Liver (tissue), 8 donors: ENCODE measurements at regions not wholly inside any gene's neighbourhood (a gene's known extent, or its start where the extent isn't known, plus 50 kb on each side); places are given as distances from the start of the nearest gene placed in this dataset.

ENCODE experiments used
- DNase-seq: peaks from one replicate; pipeline ENCODE4 v3.0.0-alpha.2; 2017; ENCODE audit warnings: low spot score
- H3K27ac ChIP-seq, 2 donors: one replicate each; pipeline ENCODE4 v1.7.0; 2013; ENCODE audit warnings: inconsistent platforms in 2 of 2, low read length in 2 of 2, control low read depth in 1 of 2, low read depth in 1 of 2, mild to moderate bottlenecking in 1 of 2
- H3K27me3 ChIP-seq, 4 donors: one replicate each; pipeline versions ENCODE4 v1.6.1 to v1.7.0; 2013; ENCODE audit warnings: low read length in 3 of 4, inconsistent platforms in 1 of 4, mild to moderate bottlenecking in 1 of 4, moderate library complexity in 1 of 4; ENCODE audit not compliant: control insufficient read depth in 4 of 4, insufficient read depth in 4 of 4
- H3K36me3 ChIP-seq, 4 donors: one replicate each; pipeline versions ENCODE4 v1.6.1 to v1.7.0; 2013; ENCODE audit warnings: low read length in 3 of 4, mild to moderate bottlenecking in 3 of 4, low read depth in 1 of 4, moderate library complexity in 1 of 4; ENCODE audit not compliant: control insufficient read depth in 4 of 4, insufficient read depth in 3 of 4
- H3K4me1 ChIP-seq, 4 donors: one replicate each; pipeline versions ENCODE4 v1.6.1 to v1.7.0; 2013; ENCODE audit warnings: low read length in 3 of 4, mild to moderate bottlenecking in 3 of 4, moderate library complexity in 1 of 4; ENCODE audit not compliant: control insufficient read depth in 4 of 4, insufficient read depth in 4 of 4
- H3K4me3 ChIP-seq, 3 donors: one replicate each; pipeline versions ENCODE4 v1.6.1 to v1.7.0; 2013; ENCODE audit warnings: low read length in 3 of 3, control low read depth in 1 of 3, low read depth in 1 of 3, mild to moderate bottlenecking in 1 of 3
- H3K9ac ChIP-seq, 2 donors: one replicate each; pipeline ENCODE4 v1.7.0; 2013; ENCODE audit warnings: low read length in 2 of 2, mild to moderate bottlenecking in 2 of 2, moderate library complexity in 2 of 2, control low read depth in 1 of 2, low read depth in 1 of 2
- H3K9me3 ChIP-seq, 4 donors: one replicate each; pipeline versions ENCODE4 v1.6.1 to v1.7.0; 2013; ENCODE audit warnings: low read length in 3 of 4; ENCODE audit not compliant: control insufficient read depth in 4 of 4
- EGR1 ChIP-seq, 2 donors: IDR thresholded peaks; 2 replicates each; pipeline ENCODE4 v1.6.1; 2016 to 2018; ENCODE audit warnings: antibody characterized with exemption in 2 of 2, low read depth in 2 of 2
- FOXA1 ChIP-seq: IDR thresholded peaks from 2 replicates; pipeline ENCODE4 v1.6.1; 2016; ENCODE audit warnings: antibody characterized with exemption
- FOXA2 ChIP-seq: IDR thresholded peaks from 2 replicates; pipeline ENCODE4 v1.6.1; 2016; ENCODE audit warnings: antibody characterized with exemption
- GABPA ChIP-seq, 2 donors: IDR thresholded peaks in 1 of 2; conservative IDR thresholded peaks in 1 of 2; 2 replicates each; pipeline ENCODE4 v1.6.1; 2016; ENCODE audit warnings: antibody characterized with exemption in 2 of 2, mild to moderate bottlenecking in 1 of 2, moderate library complexity in 1 of 2
- HNF4A ChIP-seq, 2 donors: conservative IDR thresholded peaks; 2 replicates each; pipeline ENCODE4 v1.6.1; 2016; ENCODE audit warnings: antibody characterized with exemption in 2 of 2, mild to moderate bottlenecking in 2 of 2
- HNF4G ChIP-seq: IDR thresholded peaks from 2 replicates; pipeline ENCODE4 v1.6.1; 2016; ENCODE audit warnings: antibody characterized with exemption
- JUND ChIP-seq, 2 donors: IDR thresholded peaks; 2 replicates each; pipeline ENCODE4 v1.6.1; 2016; ENCODE audit warnings: antibody characterized with exemption in 2 of 2
- NR2F2 ChIP-seq: IDR thresholded peaks from 2 replicates; pipeline ENCODE4 v1.6.1; 2016; ENCODE audit warnings: antibody characterized with exemption
- RAD21 ChIP-seq, 2 donors: IDR thresholded peaks; 2 replicates each; pipeline ENCODE4 v1.6.1; 2016; ENCODE audit warnings: antibody characterized with exemption in 2 of 2, mild to moderate bottlenecking in 2 of 2
- RXRA ChIP-seq, 2 donors: IDR thresholded peaks; 2 replicates each; pipeline ENCODE4 v1.6.1; 2017 to 2018; ENCODE audit warnings: antibody characterized with exemption in 2 of 2, mild to moderate bottlenecking in 1 of 2
- SP1 ChIP-seq: IDR thresholded peaks from 2 replicates; pipeline ENCODE4 v1.6.1; 2018; ENCODE audit warnings: antibody characterized with exemption, mild to moderate bottlenecking
- TAF1 ChIP-seq: conservative IDR thresholded peaks from 2 replicates; pipeline ENCODE4 v1.6.1; 2016; ENCODE audit warnings: antibody characterized with exemption, mild to moderate bottlenecking
- YY1 ChIP-seq: IDR thresholded peaks from 2 replicates; pipeline ENCODE4 v1.6.1; 2016; ENCODE audit warnings: antibody characterized with exemption, mild to moderate bottlenecking
- WGBS: extraction: QIAGEN DNeasy Blood & Tissue Kit; methylation state at CpG from one replicate; pipeline ENCODE4 v1.1.7; 2013; 5-methylcytosine and 5-hydroxymethylcytosine counted together
- TF ChIP-seq, protein P1 (sequence below): IDR thresholded peaks from 2 replicates; pipeline ENCODE4 v1.6.1; 2016; ENCODE audit warnings: antibody characterized with exemption, mild to moderate bottlenecking
- TF ChIP-seq, protein P2 (sequence below): IDR thresholded peaks from 2 replicates; pipeline ENCODE4 v1.6.1; 2016; ENCODE audit warnings: antibody characterized with exemption
- TF ChIP-seq, protein P3 (sequence below): IDR thresholded peaks from 2 replicates; pipeline ENCODE4 v1.6.1; 2016; ENCODE audit warnings: antibody characterized with exemption
- TF ChIP-seq, protein P4 (sequence below): fragments of 150-350 bp; IDR thresholded peaks from 2 replicates; pipeline ENCODE4 v1.5.1; 2017; ENCODE audit warnings: improper control_type of control experiment, low read depth, low read length; ENCODE audit not compliant: missing input control
- TF ChIP-seq, protein P5 (sequence below): IDR thresholded peaks from 2 replicates; pipeline ENCODE4 v1.6.1; 2016; ENCODE audit warnings: antibody characterized with exemption
- donor health status: healthy.
- donor health status: healthy.
- donor health status: healthy.
- donor health status: healthy.
- donor health status: healthy.

DNA sequence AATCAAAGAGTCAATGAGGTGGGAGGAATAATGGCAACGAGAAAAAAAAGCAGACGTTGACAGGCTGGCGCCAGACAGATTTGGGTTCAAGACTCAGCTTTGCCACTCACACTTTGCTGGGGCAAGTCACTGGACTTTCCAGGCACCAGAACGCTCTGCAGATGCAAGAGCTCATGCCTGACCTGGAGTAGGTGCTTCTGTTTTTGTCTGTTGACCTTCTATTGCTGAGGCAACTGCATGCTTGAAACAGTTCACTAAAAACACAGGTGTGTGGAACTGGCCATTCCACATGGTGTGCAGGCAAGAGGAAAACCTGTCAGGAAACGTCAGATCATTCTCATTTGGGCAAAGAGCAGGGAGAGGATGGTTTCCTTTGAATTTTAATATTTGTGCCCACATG lies 161.2 kb upstream of the SMIM23 start:
- Histone ChIP-seq H3K9ac (no peak overlapping the region), H3K9me3 (no peaks in the 10 kb centered on the region), H3K4me1 (no peaks in the 10 kb centered on the region), H3K27me3 (no peaks in the 10 kb centered on the region), H3K36me3 (no peaks in the 10 kb centered on the region), H3K4me3 (no peak overlapping the region), H3K27ac (no peak overlapping the region)
- 63% methylated on average over 5 of the region's 5 CpGs for WGBS
- TF ChIP-seq, protein P1, sequence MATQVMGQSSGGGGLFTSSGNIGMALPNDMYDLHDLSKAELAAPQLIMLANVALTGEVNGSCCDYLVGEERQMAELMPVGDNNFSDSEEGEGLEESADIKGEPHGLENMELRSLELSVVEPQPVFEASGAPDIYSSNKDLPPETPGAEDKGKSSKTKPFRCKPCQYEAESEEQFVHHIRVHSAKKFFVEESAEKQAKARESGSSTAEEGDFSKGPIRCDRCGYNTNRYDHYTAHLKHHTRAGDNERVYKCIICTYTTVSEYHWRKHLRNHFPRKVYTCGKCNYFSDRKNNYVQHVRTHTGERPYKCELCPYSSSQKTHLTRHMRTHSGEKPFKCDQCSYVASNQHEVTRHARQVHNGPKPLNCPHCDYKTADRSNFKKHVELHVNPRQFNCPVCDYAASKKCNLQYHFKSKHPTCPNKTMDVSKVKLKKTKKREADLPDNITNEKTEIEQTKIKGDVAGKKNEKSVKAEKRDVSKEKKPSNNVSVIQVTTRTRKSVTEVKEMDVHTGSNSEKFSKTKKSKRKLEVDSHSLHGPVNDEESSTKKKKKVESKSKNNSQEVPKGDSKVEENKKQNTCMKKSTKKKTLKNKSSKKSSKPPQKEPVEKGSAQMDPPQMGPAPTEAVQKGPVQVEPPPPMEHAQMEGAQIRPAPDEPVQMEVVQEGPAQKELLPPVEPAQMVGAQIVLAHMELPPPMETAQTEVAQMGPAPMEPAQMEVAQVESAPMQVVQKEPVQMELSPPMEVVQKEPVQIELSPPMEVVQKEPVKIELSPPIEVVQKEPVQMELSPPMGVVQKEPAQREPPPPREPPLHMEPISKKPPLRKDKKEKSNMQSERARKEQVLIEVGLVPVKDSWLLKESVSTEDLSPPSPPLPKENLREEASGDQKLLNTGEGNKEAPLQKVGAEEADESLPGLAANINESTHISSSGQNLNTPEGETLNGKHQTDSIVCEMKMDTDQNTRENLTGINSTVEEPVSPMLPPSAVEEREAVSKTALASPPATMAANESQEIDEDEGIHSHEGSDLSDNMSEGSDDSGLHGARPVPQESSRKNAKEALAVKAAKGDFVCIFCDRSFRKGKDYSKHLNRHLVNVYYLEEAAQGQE, result no peak
- TF ChIP-seq TAF1 (no peak), HNF4A (conservative IDR thresholded peaks at IDR 0.05) (no peak), GABPA (IDR thresholded peaks at IDR 0.05 in 1 of 2, conservative IDR thresholded peaks at IDR 0.05 in 1 of 2) (no peak), RAD21 (IDR thresholded peaks at IDR 0.05) (no peak), EGR1 (IDR thresholded peaks at IDR 0.05; ENCODE audit: low read depth in 2 of 2) (no peak), FOXA2 (no peak), NR2F2 (no peak), JUND (IDR thresholded peaks at IDR 0.05) (no peak), SP1 (no peak), YY1 (no peak), FOXA1 (no peak), RXRA (IDR thresholded peaks at IDR 0.05) (no peak), HNF4G (no peak)
- TF ChIP-seq, protein P2, sequence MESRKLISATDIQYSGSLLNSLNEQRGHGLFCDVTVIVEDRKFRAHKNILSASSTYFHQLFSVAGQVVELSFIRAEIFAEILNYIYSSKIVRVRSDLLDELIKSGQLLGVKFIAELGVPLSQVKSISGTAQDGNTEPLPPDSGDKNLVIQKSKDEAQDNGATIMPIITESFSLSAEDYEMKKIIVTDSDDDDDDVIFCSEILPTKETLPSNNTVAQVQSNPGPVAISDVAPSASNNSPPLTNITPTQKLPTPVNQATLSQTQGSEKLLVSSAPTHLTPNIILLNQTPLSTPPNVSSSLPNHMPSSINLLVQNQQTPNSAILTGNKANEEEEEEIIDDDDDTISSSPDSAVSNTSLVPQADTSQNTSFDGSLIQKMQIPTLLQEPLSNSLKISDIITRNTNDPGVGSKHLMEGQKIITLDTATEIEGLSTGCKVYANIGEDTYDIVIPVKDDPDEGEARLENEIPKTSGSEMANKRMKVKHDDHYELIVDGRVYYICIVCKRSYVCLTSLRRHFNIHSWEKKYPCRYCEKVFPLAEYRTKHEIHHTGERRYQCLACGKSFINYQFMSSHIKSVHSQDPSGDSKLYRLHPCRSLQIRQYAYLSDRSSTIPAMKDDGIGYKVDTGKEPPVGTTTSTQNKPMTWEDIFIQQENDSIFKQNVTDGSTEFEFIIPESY, result no peak
- TF ChIP-seq, protein P3, sequence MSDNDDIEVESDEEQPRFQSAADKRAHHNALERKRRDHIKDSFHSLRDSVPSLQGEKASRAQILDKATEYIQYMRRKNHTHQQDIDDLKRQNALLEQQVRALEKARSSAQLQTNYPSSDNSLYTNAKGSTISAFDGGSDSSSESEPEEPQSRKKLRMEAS, result no peak
- TF ChIP-seq, protein P4, sequence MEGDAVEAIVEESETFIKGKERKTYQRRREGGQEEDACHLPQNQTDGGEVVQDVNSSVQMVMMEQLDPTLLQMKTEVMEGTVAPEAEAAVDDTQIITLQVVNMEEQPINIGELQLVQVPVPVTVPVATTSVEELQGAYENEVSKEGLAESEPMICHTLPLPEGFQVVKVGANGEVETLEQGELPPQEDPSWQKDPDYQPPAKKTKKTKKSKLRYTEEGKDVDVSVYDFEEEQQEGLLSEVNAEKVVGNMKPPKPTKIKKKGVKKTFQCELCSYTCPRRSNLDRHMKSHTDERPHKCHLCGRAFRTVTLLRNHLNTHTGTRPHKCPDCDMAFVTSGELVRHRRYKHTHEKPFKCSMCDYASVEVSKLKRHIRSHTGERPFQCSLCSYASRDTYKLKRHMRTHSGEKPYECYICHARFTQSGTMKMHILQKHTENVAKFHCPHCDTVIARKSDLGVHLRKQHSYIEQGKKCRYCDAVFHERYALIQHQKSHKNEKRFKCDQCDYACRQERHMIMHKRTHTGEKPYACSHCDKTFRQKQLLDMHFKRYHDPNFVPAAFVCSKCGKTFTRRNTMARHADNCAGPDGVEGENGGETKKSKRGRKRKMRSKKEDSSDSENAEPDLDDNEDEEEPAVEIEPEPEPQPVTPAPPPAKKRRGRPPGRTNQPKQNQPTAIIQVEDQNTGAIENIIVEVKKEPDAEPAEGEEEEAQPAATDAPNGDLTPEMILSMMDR, result no peak
- TF ChIP-seq, protein P5, sequence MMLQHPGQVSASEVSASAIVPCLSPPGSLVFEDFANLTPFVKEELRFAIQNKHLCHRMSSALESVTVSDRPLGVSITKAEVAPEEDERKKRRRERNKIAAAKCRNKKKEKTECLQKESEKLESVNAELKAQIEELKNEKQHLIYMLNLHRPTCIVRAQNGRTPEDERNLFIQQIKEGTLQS, result no peak
- no peak for DNase-seq
